ENCODE measurements at regions not wholly inside any gene's neighbourhood (a gene's known extent, or its start where the extent isn't known, plus 50 kb on each side); places are given as distances from the start of the nearest gene placed in this dataset.

GRCh38 chr14:105773584-105773983 is 247.2 kb downstream of the TMEM121 start:
- no peak for TF ChIP-seq CTCF (IDR thresholded peaks at IDR 0.05)
- TF ChIP-seq ZFX (IDR thresholded peaks at IDR 0.05; ENCODE audit: borderline replicate concordance), result no peak

Data from 22Rv1 (cell line).